ENCODE measurements at regions not wholly inside any gene's neighbourhood (a gene's known extent, or its start where the extent isn't known, plus 50 kb on each side); places are given as distances from the start of the nearest gene placed in this dataset.

DNA sequence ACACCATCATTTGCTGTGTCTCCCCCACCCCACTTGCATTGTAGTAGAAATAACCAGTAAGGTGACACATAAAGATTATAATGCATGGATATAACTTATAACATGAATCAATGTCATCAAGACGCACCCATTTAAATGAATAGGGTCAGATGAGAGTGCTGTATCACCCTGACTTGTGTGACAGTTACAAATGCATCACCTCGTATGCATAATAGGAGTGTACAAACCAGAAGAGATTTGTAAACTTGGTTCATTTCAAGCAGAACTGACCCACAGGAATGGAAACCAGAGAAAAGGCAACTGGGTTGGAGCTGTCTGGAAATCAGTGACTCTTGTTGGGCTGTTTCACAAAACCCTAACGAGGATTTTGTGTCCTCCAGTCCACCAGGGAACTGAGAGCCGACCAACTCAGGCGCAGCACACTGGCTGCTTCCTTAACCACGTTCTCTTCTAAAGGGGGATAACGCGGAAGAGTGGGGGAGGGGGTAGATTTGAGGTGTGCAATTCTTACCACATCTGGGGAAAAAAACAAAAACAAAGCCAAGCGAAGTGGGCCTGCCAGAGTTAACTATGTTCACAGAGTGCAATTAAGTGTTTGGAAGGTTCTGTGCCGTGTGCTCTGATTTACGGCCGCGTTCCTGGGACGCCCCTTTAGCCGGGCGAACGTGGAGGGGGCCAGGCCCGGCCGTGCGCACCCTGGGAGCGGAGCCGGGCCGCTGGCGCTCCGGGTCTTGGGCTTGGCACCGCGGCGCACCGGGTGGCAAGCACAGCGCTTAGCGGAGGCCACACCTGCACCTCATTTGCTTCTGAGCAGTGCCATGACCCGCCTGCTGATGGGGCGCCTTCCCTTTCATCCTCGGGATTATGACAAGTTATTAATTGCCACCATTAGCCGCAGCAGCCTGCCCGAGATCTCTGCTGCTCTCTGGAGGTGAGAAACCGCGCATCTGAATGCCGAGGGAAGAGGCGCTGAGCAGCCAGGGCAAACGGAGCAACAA, 248.8 kb upstream of the FOXD3 start:
- Histone ChIP-seq H3K79me2 (ENCODE audit: insufficient read depth, low read length) (no peaks in the 10 kb centered on the region), H3K4me1 (ENCODE audit: control insufficient read depth in 1 of 2, insufficient read depth in 2 of 2, low read length in 2 of 2) (no peaks in the 10 kb centered on the region), H3K4me3 (replicated peaks in 1 of 3; ENCODE audit: low read depth in 2 of 3, low read length in 3 of 3) (no peak overlapping the region), H3K27ac (ENCODE audit: low read depth in 1 of 2, low read length in 2 of 2) (no peak overlapping the region), H3K27me3 (ENCODE audit: control insufficient read depth in 2 of 2, insufficient read depth in 2 of 2, low read length in 2 of 2) (peaks cover 40 to 41% of the 10 kb centered on the region in 2 donors), H4K20me1 (ENCODE audit: insufficient read depth, low read length) (no peaks in the 10 kb centered on the region), H3K36me3 (replicated peaks in 1 of 2; ENCODE audit: control insufficient read depth in 1 of 2, insufficient read depth in 2 of 2, low read length in 2 of 2) (no peaks in the 10 kb centered on the region), H3K9me3 (replicated peaks in 1 of 2; ENCODE audit: control insufficient read depth in 1 of 2, insufficient read depth in 1 of 2, low read length in 2 of 2) (peaks cover 0 to 23% of the 10 kb centered on the region in 2 donors), H3K4me2 (replicated peaks; ENCODE audit: extremely low read depth, low read length, poor library complexity, severe bottlenecking) (no peak overlapping the region), H3K9ac (ENCODE audit: insufficient read depth, low read length, poor library complexity, severe bottlenecking) (no peak overlapping the region), H2AFZ (ENCODE audit: insufficient read depth, low read depth, low read length, poor library complexity, severe bottlenecking) (no peak overlapping the region)
- Mint-ChIP-seq H3K9me3 (peaks cover 3 to 19% (median 11%) of the 10 kb centered on the region in 7 donors), H3K36me3 (no peaks in the 10 kb centered on the region), H3K4me3 (peak overlapping the region in 1 of 2 donors; percentile 62), H3K4me1 (peaks cover 1% of the 10 kb centered on the region), H3K27ac (no peak overlapping the region), H3K27me3 (ENCODE audit: low read depth in 3 of 3) (peaks cover 38 to 48% (median 44%) of the 10 kb centered on the region in 3 donors)
- TF ChIP-seq, protein P1, sequence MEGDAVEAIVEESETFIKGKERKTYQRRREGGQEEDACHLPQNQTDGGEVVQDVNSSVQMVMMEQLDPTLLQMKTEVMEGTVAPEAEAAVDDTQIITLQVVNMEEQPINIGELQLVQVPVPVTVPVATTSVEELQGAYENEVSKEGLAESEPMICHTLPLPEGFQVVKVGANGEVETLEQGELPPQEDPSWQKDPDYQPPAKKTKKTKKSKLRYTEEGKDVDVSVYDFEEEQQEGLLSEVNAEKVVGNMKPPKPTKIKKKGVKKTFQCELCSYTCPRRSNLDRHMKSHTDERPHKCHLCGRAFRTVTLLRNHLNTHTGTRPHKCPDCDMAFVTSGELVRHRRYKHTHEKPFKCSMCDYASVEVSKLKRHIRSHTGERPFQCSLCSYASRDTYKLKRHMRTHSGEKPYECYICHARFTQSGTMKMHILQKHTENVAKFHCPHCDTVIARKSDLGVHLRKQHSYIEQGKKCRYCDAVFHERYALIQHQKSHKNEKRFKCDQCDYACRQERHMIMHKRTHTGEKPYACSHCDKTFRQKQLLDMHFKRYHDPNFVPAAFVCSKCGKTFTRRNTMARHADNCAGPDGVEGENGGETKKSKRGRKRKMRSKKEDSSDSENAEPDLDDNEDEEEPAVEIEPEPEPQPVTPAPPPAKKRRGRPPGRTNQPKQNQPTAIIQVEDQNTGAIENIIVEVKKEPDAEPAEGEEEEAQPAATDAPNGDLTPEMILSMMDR (IDR thresholded peaks at IDR 0.05): no peak
- WGBS (ENCODE audit: insufficient coverage): under 1% methylated on average over 28 of the region's 41 CpGs
- no peak for DNase-seq
- intact Hi-C loops (cut with micrococcal nuclease): no loop called here

DNA sequence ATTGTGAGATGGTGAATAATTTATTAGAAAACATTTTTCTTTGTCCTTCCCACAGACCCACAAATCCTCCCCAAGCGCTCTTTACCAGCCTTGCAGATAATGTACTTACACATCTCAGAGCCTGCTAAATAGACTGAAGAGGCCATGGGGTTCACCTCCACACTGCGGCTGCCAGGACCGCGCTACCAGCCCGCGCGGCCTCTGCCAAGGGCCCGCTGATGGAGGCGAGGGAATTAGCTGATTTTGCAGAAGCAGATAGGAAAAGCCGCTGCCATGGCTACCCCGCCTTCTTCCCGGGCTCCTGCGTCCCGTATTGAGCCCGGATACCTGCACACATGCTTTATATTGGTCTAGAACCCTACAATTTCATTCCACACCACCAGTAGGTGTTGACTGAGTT, 248.0 kb upstream of the FOXD3 start:
- Mint-ChIP-seq H3K36me3 (no peaks in the 10 kb centered on the region), H3K27me3 (ENCODE audit: low read depth in 3 of 3) (peaks cover 38 to 48% (median 44%) of the 10 kb centered on the region in 3 donors), H3K4me1 (peaks cover 1% of the 10 kb centered on the region), H3K4me3 (peak overlapping the region in 1 of 2 donors; percentile 56), H3K27ac (no peak overlapping the region), H3K9me3 (peaks cover 3 to 19% (median 11%) of the 10 kb centered on the region in 7 donors)
- Histone ChIP-seq H3K27ac (ENCODE audit: low read depth in 1 of 2, low read length in 2 of 2) (no peak overlapping the region), H3K4me3 (replicated peaks in 1 of 3; ENCODE audit: low read depth in 2 of 3, low read length in 3 of 3) (no peak overlapping the region), H3K36me3 (replicated peaks in 1 of 2; ENCODE audit: control insufficient read depth in 1 of 2, insufficient read depth in 2 of 2, low read length in 2 of 2) (no peaks in the 10 kb centered on the region), H2AFZ (ENCODE audit: insufficient read depth, low read depth, low read length, poor library complexity, severe bottlenecking) (no peak overlapping the region), H3K27me3 (ENCODE audit: control insufficient read depth in 2 of 2, insufficient read depth in 2 of 2, low read length in 2 of 2) (peaks cover 40 to 41% of the 10 kb centered on the region in 2 donors), H3K9ac (ENCODE audit: insufficient read depth, low read length, poor library complexity, severe bottlenecking) (no peak overlapping the region), H3K9me3 (replicated peaks in 1 of 2; ENCODE audit: control insufficient read depth in 1 of 2, insufficient read depth in 1 of 2, low read length in 2 of 2) (peaks cover 0 to 23% of the 10 kb centered on the region in 2 donors), H3K4me2 (replicated peaks; ENCODE audit: extremely low read depth, low read length, poor library complexity, severe bottlenecking) (no peak overlapping the region), H3K79me2 (ENCODE audit: insufficient read depth, low read length) (no peaks in the 10 kb centered on the region), H4K20me1 (ENCODE audit: insufficient read depth, low read length) (no peaks in the 10 kb centered on the region), H3K4me1 (ENCODE audit: control insufficient read depth in 1 of 2, insufficient read depth in 2 of 2, low read length in 2 of 2) (no peaks in the 10 kb centered on the region)
- TF ChIP-seq, protein P1 (IDR thresholded peaks at IDR 0.05): no peak
- intact Hi-C loops (cut with micrococcal nuclease): no loop called here
- DNase-seq: no peak
- WGBS (ENCODE audit: insufficient coverage): 40% methylated on average over 8 of the region's 15 CpGs

Data from CD14-positive monocyte (primary cell).